Gastroesophageal sphincter (tissue), 4 donors: ENCODE measurements at regions not wholly inside any gene's neighbourhood (a gene's known extent, or its start where the extent isn't known, plus 50 kb on each side); places are given as distances from the start of the nearest gene placed in this dataset.

Source experiments
- ATAC-seq: fragments of 150-250 bp; one replicate; pipeline ENCODE4 v1.9.1; 2016; ENCODE audit warnings: mild to moderate bottlenecking, moderate library complexity
- H3K27ac ChIP-seq, 4 donors: fragments of 200-600 bp; sonication (generic) in 3 of 4; 1 replicate in 3 of 4; 2 replicates in 1 of 4; pipeline ENCODE4 v1.5.1; 2016 to 2019
- H3K27me3 ChIP-seq: fragments of 200-600 bp; sonication (generic); one replicate; pipeline ENCODE4 v1.5.1; 2019
- H3K36me3 ChIP-seq, 2 donors: fragments of 200-600 bp; sonication (generic); one replicate each; pipeline ENCODE4 v1.5.1; 2019; ENCODE audit warnings: control low read depth in 1 of 2
- H3K4me1 ChIP-seq, 3 donors: fragments of 200-600 bp; sonication (generic); 1 replicate in 2 of 3; 2 replicates in 1 of 3; pipeline ENCODE4 v1.5.1; 2016 to 2019; ENCODE audit warnings: control low read depth in 2 of 3
- H3K4me3 ChIP-seq, 2 donors: fragments of 200-600 bp; sonication (generic); one replicate each; pipeline ENCODE4 v1.5.1; 2019; ENCODE audit warnings: mild to moderate bottlenecking in 1 of 2, moderate library complexity in 1 of 2
- H3K9me3 ChIP-seq, 3 donors: fragments of 200-600 bp; sonication (generic); one replicate each; pipeline ENCODE4 v1.5.1; 2017 to 2019; ENCODE audit warnings: control low read depth in 2 of 3
- EP300 ChIP-seq: sonication (generic); formaldehyde crosslinking; IDR thresholded peaks from one replicate; pipeline ENCODE4 v1.6.1; 2017; ENCODE audit warnings: antibody characterized with exemption, mild to moderate bottlenecking
- POLR2A ChIP-seq, 2 donors: fragments of 450-650 bp; IDR thresholded peaks; one replicate each; pipeline ENCODE4 v1.6.1; 2017; ENCODE audit warnings: antibody characterized with exemption in 2 of 2, mild to moderate bottlenecking in 2 of 2, moderate library complexity in 1 of 2
- POLR2AphosphoS5 ChIP-seq: sonication (generic); formaldehyde crosslinking; IDR thresholded peaks from one replicate; pipeline ENCODE4 v1.6.1; 2017; ENCODE audit warnings: antibody characterized with exemption
- WGBS, 2 donors: methylation state at CpG; one replicate each; pipeline ENCODE4 v1.1.5; 2018; ENCODE audit warnings: low coverage in 1 of 2; 5-methylcytosine and 5-hydroxymethylcytosine counted together
- TF ChIP-seq, protein P1 (sequence below), 4 experiments: fragments of 200-600 bp in 2 of 4; fragments of 450-650 bp in 2 of 4; sonication (generic) in 1 of 4; IDR thresholded peaks; one replicate each; pipeline ENCODE4 v1.5.1; 2017 to 2019; ENCODE audit warnings: antibody characterized with exemption in 4 of 4, mild to moderate bottlenecking in 2 of 4, moderate library complexity in 2 of 4

GRCh38 chr4:30801876-30802275 lies 81.7 kb downstream of the PCDH7 start:
- H3K9me3 ChIP-seq: no peaks in the 10 kb centered on the region
- H3K27ac ChIP-seq: no peak overlapping the region
- no peak overlapping the region for H3K4me3 ChIP-seq
- H3K27me3 ChIP-seq: no peaks in the 10 kb centered on the region
- 57 to 65% methylated on average over 2 of the region's 2 CpGs for WGBS, 2 donors
- peak; percentile 8 for ATAC-seq
- H3K4me1 ChIP-seq: peaks cover 0 to 16% (median 3%) of the 10 kb centered on the region in 3 donors
- no peaks in the 10 kb centered on the region for H3K36me3 ChIP-seq
- TF ChIP-seq POLR2AphosphoS5: no peak
- TF ChIP-seq POLR2A (IDR thresholded peaks at IDR 0.05): no peak
- no peak for TF ChIP-seq EP300
- TF ChIP-seq, protein P1, sequence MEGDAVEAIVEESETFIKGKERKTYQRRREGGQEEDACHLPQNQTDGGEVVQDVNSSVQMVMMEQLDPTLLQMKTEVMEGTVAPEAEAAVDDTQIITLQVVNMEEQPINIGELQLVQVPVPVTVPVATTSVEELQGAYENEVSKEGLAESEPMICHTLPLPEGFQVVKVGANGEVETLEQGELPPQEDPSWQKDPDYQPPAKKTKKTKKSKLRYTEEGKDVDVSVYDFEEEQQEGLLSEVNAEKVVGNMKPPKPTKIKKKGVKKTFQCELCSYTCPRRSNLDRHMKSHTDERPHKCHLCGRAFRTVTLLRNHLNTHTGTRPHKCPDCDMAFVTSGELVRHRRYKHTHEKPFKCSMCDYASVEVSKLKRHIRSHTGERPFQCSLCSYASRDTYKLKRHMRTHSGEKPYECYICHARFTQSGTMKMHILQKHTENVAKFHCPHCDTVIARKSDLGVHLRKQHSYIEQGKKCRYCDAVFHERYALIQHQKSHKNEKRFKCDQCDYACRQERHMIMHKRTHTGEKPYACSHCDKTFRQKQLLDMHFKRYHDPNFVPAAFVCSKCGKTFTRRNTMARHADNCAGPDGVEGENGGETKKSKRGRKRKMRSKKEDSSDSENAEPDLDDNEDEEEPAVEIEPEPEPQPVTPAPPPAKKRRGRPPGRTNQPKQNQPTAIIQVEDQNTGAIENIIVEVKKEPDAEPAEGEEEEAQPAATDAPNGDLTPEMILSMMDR (IDR thresholded peaks at IDR 0.05): no peak

GRCh38 chr4:30802622-30803323 lies 82.6 kb downstream of the PCDH7 start:
- Histone ChIP-seq H3K27me3 (no peaks in the 10 kb centered on the region), H3K27ac (peak overlapping the region in 2 of 4 donors; percentile 9 to 15), H3K36me3 (no peaks in the 10 kb centered on the region), H3K4me3 (no peak overlapping the region), H3K4me1 (peaks cover 0 to 17% (median 3%) of the 10 kb centered on the region in 3 donors), H3K9me3 (no peaks in the 10 kb centered on the region)
- TF ChIP-seq, protein P1 (IDR thresholded peaks at IDR 0.05): no peak
- TF ChIP-seq POLR2AphosphoS5 (no peak), EP300 (no peak), POLR2A (IDR thresholded peaks at IDR 0.05) (no peak)
- 53 to 75% methylated on average over 2 to 3 of the region's 3 CpGs for WGBS, 2 donors
- ATAC-seq: peak; percentile 62

- H3K9me3 ChIP-seq: no peaks in the 10 kb centered on the region
- ATAC-seq: no peak
- no peak overlapping the region for H3K4me3 ChIP-seq
These were observed 88.1 kb downstream of the PCDH7 start for GRCh38 chr4:30808276-30808675.

DNA sequence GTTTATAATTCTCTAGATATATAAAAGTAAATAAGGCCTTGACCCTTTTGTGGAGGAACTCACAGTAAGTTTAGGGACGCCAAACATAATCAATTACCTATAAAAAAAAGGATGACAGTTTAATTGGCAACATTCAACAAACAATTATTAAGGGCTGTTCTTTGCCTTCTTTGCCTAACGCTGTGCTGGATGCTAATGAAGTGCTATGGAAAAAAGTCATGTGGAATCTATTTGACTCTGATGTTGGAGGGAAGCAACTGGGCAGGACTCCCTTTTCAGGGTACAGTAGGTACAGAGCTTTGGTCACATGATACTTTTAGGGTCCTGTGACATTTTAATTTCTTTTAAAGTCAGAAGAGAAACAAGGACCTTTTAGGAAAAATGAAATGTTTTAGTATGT lies 91.1 kb downstream of the PCDH7 start:
- H3K9me3 ChIP-seq: no peaks in the 10 kb centered on the region
- H3K27me3 ChIP-seq: no peaks in the 10 kb centered on the region
- WGBS, 2 donors: 43 to 47% methylated on average over 2 of the region's 2 CpGs
- H3K36me3 ChIP-seq: no peaks in the 10 kb centered on the region
- TF ChIP-seq POLR2A (IDR thresholded peaks at IDR 0.05) (no peak), EP300 (no peak), POLR2AphosphoS5 (no peak)
- TF ChIP-seq, protein P1 (IDR thresholded peaks at IDR 0.05): no peak
- H3K4me3 ChIP-seq: no peak overlapping the region
- ATAC-seq: no peak
- no peak overlapping the region for H3K27ac ChIP-seq
- H3K4me1 ChIP-seq: peaks cover 0 to 46% (median 0%) of the 10 kb centered on the region in 3 donors

More at GRCh38 chr4:30808276-30808675, 88.1 kb downstream of the PCDH7 start:
- Histone ChIP-seq H3K4me1 (peaks cover 0 to 44% (median 0%) of the 10 kb centered on the region in 3 donors), H3K27me3 (no peaks in the 10 kb centered on the region), H3K36me3 (no peaks in the 10 kb centered on the region), H3K27ac (no peak overlapping the region)
- TF ChIP-seq, protein P1 (IDR thresholded peaks at IDR 0.05): no peak
- TF ChIP-seq POLR2AphosphoS5 (no peak), EP300 (no peak)

GRCh38 chr4:30815685-30816084 lies 95.5 kb downstream of the PCDH7 start:
- no peaks in the 10 kb centered on the region for H3K27me3 ChIP-seq
- ATAC-seq: no peak
- peaks cover 0 to 38% (median 0%) of the 10 kb centered on the region in 3 donors for H3K4me1 ChIP-seq
- H3K9me3 ChIP-seq: no peaks in the 10 kb centered on the region
- WGBS, 2 donors: 75 to 88% methylated on average over 2 of the region's 2 CpGs
- no peak overlapping the region for H3K27ac ChIP-seq
- H3K36me3 ChIP-seq: no peaks in the 10 kb centered on the region
- TF ChIP-seq POLR2AphosphoS5 (no peak), EP300 (no peak), POLR2A (IDR thresholded peaks at IDR 0.05) (no peak)
- TF ChIP-seq, protein P1 (IDR thresholded peaks at IDR 0.05): no peak
- no peak overlapping the region for H3K4me3 ChIP-seq
